Suprapubic skin (tissue), 4 donors: ENCODE measurements at regions not wholly inside any gene's neighbourhood (a gene's known extent, or its start where the extent isn't known, plus 50 kb on each side); places are given as distances from the start of the nearest gene placed in this dataset.

Source experiments
- CTCF ChIP-seq, 2 donors: fragments of 200-600 bp in 1 of 2; fragments of 450-650 bp in 1 of 2; sonication (generic) in 1 of 2; IDR thresholded peaks; one replicate each; pipeline ENCODE4 v1.5.1; 2016 to 2019; ENCODE audit warnings: antibody characterized with exemption in 2 of 2, mild to moderate bottlenecking in 1 of 2, moderate library complexity in 1 of 2
- EP300 ChIP-seq: sonication (generic); formaldehyde crosslinking; IDR thresholded peaks from one replicate; pipeline ENCODE4 v1.6.1; 2017; ENCODE audit warnings: antibody characterized with exemption
- POLR2A ChIP-seq, 2 donors: fragments of 450-650 bp; IDR thresholded peaks; one replicate each; pipeline ENCODE4 v1.6.1; 2017; ENCODE audit warnings: antibody characterized with exemption in 2 of 2, mild to moderate bottlenecking in 2 of 2, moderate library complexity in 2 of 2
- POLR2AphosphoS5 ChIP-seq, 3 donors: sonication (generic); formaldehyde crosslinking; IDR thresholded peaks; one replicate each; pipeline ENCODE4 v1.6.1; 2017; ENCODE audit warnings: antibody characterized with exemption in 3 of 3

- TF ChIP-seq CTCF (IDR thresholded peaks at IDR 0.05) = no peak
- TF ChIP-seq POLR2AphosphoS5 (IDR thresholded peaks at IDR 0.05) = no peak
- no peak for TF ChIP-seq EP300
- no peak for TF ChIP-seq POLR2A (IDR thresholded peaks at IDR 0.05)
Observed at GRCh38 chr6:105680131-105680530, 277.2 kb upstream of the PREP start.
